Colonic mucosa (tissue), 4 donors: ENCODE measurements at regions not wholly inside any gene's neighbourhood (a gene's known extent, or its start where the extent isn't known, plus 50 kb on each side); places are given as distances from the start of the nearest gene placed in this dataset.

ENCODE experiments used
- DNase-seq: peaks from one replicate; pipeline ENCODE4 v3.0.0-alpha.2; 2020
- H3K27ac ChIP-seq: fragments of 200-600 bp; one replicate; pipeline ENCODE4 v1.8.0; 2021
- H3K27me3 ChIP-seq: fragments of 200-600 bp; one replicate; pipeline ENCODE4 v1.8.0; 2021
- H3K36me3 ChIP-seq: fragments of 200-600 bp; one replicate; pipeline ENCODE4 v1.8.0; 2021
- H3K4me1 ChIP-seq: fragments of 200-600 bp; one replicate; pipeline ENCODE4 v1.8.0; 2021; ENCODE audit warnings: mild to moderate bottlenecking
- H3K4me3 ChIP-seq: fragments of 200-600 bp; one replicate; pipeline ENCODE4 v1.8.0; 2021
- H3K9ac ChIP-seq, 2 donors: one replicate each; pipeline ENCODE4 v1.7.0; 2013; ENCODE audit warnings: control low read depth in 2 of 2, low read depth in 2 of 2, low read length in 2 of 2
- H3K9me3 ChIP-seq: fragments of 200-600 bp; one replicate; pipeline ENCODE4 v1.8.0; 2021
- intact Hi-C: fragments of 100-400 bp; cut with DNase I; formaldehyde crosslinking; loops from one replicate; pipeline ENCODE4 v1.14.1; 2022
- TF ChIP-seq, protein P1 (sequence below): fragments of 200-600 bp; IDR thresholded peaks from one replicate; pipeline ENCODE4 v1.8.0; 2022; ENCODE audit warnings: antibody characterized with exemption, mild to moderate bottlenecking
- donor health status: healthy.
- donor health status: DM: no; HTN: no; CAD: no.
- donor health status: DM: no; HTN: no; CAD: no.

DNA sequence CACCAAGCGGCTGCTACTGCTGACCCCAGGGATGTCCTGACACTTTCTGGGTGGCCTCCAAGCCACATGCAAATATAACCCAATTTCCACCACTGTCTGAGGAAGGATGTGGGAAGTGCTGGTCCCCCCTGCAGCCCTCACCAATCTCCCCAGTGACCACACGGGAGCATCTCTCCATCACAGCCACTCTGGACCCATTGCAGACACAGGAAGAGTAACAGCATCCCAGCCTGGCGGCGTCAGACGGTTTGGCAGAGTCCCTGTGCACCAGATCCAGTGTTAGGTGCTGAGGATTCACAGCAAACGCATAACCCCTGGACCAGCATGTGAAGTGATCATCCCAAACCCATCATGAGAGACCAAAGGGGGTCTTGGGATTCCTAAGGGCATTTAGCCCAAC is 163.7 kb upstream of the TNRC6C start:
- Histone ChIP-seq H3K9ac (no peak overlapping the region), H3K27me3 (no peaks in the 10 kb centered on the region), H3K36me3 (no peaks in the 10 kb centered on the region), H3K27ac (no peak overlapping the region), H3K4me1 (no peaks in the 10 kb centered on the region), H3K9me3 (no peaks in the 10 kb centered on the region), H3K4me3 (no peak overlapping the region)
- no peak for DNase-seq
- TF ChIP-seq, protein P1, sequence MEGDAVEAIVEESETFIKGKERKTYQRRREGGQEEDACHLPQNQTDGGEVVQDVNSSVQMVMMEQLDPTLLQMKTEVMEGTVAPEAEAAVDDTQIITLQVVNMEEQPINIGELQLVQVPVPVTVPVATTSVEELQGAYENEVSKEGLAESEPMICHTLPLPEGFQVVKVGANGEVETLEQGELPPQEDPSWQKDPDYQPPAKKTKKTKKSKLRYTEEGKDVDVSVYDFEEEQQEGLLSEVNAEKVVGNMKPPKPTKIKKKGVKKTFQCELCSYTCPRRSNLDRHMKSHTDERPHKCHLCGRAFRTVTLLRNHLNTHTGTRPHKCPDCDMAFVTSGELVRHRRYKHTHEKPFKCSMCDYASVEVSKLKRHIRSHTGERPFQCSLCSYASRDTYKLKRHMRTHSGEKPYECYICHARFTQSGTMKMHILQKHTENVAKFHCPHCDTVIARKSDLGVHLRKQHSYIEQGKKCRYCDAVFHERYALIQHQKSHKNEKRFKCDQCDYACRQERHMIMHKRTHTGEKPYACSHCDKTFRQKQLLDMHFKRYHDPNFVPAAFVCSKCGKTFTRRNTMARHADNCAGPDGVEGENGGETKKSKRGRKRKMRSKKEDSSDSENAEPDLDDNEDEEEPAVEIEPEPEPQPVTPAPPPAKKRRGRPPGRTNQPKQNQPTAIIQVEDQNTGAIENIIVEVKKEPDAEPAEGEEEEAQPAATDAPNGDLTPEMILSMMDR: no peak
- intact Hi-C loops: no loop called here

DNA sequence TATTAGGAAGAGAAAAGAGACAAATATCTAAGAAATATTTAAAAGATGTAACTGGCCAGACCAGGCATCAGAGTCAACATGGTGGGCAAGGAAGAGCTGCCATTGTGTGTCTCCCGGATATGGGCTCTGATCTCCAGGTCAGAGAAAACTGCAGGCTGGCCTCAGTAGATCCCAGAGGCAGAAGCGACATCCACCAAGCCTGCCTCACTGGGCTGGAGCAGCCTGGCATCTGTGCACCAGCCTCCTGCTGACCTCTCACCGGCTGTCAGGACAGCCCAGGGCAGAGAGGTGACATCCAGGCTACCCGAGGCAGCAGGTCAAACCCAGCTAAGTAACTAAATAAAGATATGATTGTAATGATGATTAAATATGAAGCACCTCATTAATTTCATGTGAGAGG is 162.8 kb upstream of the TNRC6C start:
- TF ChIP-seq, protein P1: no peak
- no peaks in the 10 kb centered on the region for H3K27me3 ChIP-seq
- intact Hi-C loops: no loop called here

DNA sequence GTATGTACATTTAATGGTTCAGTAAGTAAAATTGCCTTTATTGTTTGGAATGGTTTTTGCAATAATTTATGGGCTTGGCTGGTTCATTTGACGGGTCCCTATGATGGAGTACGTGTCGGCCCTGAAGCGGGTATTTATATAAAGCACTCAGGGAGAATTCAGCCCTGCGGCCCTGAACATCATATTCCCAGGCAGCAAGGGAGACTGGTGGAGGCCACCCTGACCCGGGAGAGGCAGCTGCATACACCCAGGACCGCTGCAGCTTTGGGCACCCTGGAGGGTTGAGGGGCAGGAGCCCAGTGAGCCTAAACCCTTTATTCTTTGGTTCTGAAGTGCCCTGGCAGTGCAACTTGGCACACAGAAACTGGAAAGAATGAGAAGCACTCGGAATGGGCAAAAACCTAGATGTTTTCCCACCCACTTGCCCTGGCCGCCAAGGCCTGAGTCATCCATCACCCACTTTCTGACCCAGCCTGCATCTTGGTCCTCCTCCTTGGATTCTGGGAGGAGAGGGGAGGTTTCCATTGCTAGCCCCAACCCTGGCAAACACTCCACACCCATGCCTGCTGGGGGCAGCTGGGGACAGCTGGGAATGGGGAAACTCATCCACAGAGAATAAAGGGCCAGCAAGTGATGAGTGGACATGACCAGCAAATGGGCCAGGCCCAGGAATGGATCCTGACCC is 162.2 kb upstream of the TNRC6C start:
- Histone ChIP-seq H3K36me3 (no peaks in the 10 kb centered on the region), H3K27me3 (no peaks in the 10 kb centered on the region), H3K4me3 (no peak overlapping the region), H3K27ac (no peak overlapping the region), H3K9me3 (no peaks in the 10 kb centered on the region), H3K4me1 (no peaks in the 10 kb centered on the region), H3K9ac (no peak overlapping the region)
- intact Hi-C loops: no loop called here
- TF ChIP-seq, protein P1: no peak
- peak; percentile 24 for DNase-seq

More for the DNA sequence above, 162.8 kb upstream of the TNRC6C start:
- no peaks in the 10 kb centered on the region for H3K9me3 ChIP-seq
- no peak overlapping the region for H3K27ac ChIP-seq
- H3K4me3 ChIP-seq: no peak overlapping the region
- no peak overlapping the region for H3K9ac ChIP-seq
- DNase-seq: no peak
- no peaks in the 10 kb centered on the region for H3K36me3 ChIP-seq
- no peaks in the 10 kb centered on the region for H3K4me1 ChIP-seq

DNA sequence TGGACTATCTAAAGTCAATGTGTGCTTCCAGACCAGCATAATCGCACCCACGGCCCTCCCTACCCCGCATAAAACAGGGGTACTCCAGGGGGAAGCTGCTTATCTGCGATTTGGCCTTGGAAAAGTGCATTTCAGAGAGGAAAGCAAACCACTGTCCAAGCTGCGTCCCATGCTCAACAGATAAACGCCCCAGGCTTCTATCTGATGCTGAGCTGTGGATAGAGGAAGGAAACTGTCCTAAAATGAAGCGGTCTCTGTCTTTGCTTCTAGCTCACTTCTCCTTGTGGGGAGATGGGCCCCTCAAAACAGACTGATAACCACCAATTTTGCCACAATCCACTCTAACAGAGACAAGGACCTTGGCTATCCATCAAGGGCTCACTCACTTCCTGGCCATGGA is 160.5 kb upstream of the TNRC6C start:
- Histone ChIP-seq H3K4me3 (no peak overlapping the region), H3K27me3 (no peaks in the 10 kb centered on the region), H3K36me3 (no peaks in the 10 kb centered on the region), H3K27ac (no peak overlapping the region), H3K9ac (no peak overlapping the region), H3K4me1 (no peaks in the 10 kb centered on the region), H3K9me3 (no peaks in the 10 kb centered on the region)
- intact Hi-C loops: no loop called here
- no peak for DNase-seq
- TF ChIP-seq, protein P1: no peak

DNA sequence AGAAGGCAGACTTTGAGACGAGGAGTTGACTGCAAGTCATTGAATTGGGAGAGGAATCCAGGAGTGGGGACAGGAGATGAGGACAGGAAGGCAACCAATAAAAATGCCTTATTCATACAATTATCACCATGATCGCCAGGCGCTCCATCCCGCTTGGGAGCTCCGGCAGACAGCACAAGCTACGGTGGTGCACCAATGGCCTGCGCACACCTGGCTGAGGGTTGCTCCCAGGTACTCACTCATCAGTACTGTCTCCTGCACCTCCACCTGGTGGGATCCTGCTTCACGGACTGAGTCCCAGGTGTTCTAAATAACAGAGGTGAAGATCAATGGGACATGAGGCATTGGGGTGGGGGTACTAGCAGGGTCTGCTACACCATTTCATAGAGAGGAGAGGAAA is 160.0 kb upstream of the TNRC6C start:
- TF ChIP-seq, protein P1: no peak
- intact Hi-C loops: no loop called here
- Histone ChIP-seq H3K9me3 (no peaks in the 10 kb centered on the region), H3K4me3 (no peak overlapping the region), H3K27ac (no peak overlapping the region), H3K4me1 (no peaks in the 10 kb centered on the region), H3K27me3 (no peaks in the 10 kb centered on the region), H3K36me3 (no peaks in the 10 kb centered on the region), H3K9ac (no peak overlapping the region)
- DNase-seq: no peak
